ENCODE measurements at regions not wholly inside any gene's neighbourhood (a gene's known extent, or its start where the extent isn't known, plus 50 kb on each side); places are given as distances from the start of the nearest gene placed in this dataset.

DNA sequence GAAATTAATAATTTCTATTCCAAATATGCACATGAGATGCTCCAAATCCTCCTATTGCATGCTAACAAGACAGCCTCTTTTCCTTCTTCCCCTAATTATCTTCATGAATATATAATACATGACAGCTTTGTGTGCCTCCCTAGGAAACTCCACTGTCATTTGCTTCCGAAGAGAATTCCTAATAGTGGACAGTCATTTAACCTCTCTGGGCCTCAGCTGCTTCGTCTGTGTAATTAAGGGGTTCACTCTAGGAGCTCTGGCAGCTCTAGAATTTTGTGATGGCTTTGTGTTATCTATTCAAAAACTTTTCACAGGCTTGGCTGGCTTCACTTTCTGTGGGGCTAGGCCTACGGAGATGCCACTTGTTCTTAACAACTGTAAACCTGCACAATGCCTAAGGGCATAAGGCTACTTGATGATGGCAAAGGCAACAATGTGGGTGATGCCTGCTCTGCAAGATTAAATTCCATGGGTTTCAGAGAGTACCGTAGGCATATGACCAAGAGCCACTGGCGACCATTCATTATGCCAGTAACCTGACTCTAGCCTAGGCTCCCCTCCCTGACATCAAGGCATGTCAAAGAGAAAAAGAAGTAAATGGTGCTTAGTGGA lies 333.8 kb upstream of the UMPS start:
- TF ChIP-seq, protein P1, sequence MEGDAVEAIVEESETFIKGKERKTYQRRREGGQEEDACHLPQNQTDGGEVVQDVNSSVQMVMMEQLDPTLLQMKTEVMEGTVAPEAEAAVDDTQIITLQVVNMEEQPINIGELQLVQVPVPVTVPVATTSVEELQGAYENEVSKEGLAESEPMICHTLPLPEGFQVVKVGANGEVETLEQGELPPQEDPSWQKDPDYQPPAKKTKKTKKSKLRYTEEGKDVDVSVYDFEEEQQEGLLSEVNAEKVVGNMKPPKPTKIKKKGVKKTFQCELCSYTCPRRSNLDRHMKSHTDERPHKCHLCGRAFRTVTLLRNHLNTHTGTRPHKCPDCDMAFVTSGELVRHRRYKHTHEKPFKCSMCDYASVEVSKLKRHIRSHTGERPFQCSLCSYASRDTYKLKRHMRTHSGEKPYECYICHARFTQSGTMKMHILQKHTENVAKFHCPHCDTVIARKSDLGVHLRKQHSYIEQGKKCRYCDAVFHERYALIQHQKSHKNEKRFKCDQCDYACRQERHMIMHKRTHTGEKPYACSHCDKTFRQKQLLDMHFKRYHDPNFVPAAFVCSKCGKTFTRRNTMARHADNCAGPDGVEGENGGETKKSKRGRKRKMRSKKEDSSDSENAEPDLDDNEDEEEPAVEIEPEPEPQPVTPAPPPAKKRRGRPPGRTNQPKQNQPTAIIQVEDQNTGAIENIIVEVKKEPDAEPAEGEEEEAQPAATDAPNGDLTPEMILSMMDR (IDR thresholded peaks at IDR 0.05; ENCODE audit: borderline replicate concordance, control extremely low read depth, extremely low read depth, insufficient read depth, missing control alignments) = no peak
- in situ Hi-C loops (cut with MboI; ENCODE audit: low sequenced_read_pairs, unreplicated experiment) = no loop called here
- no peak for DNase-seq (ENCODE audit: low spot score)

DNA sequence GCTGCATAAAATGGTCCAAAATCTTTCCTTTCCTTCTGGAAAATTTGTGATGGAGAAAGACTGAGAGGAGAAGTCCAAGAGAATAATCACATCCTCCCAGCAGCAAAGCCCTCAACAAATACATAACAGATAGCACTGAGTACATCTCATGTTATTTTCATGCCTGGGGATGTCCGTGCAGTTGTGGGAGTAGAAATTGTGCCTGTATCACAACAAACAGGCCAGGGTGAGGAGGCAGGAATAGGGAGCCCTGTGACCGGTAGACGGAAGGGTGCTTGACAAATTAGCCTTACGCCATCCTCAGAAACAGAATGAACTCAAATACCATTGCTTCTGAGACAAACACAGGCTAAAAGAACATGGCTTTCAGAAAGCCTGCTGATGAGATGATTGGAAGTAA lies 333.2 kb upstream of the UMPS start:
- TF ChIP-seq, protein P1 (IDR thresholded peaks at IDR 0.05; ENCODE audit: borderline replicate concordance, control extremely low read depth, extremely low read depth, insufficient read depth, missing control alignments) = no peak
- no peak for DNase-seq (ENCODE audit: low spot score)
- in situ Hi-C loops (cut with MboI; ENCODE audit: low sequenced_read_pairs, unreplicated experiment) = no loop called here

DNA sequence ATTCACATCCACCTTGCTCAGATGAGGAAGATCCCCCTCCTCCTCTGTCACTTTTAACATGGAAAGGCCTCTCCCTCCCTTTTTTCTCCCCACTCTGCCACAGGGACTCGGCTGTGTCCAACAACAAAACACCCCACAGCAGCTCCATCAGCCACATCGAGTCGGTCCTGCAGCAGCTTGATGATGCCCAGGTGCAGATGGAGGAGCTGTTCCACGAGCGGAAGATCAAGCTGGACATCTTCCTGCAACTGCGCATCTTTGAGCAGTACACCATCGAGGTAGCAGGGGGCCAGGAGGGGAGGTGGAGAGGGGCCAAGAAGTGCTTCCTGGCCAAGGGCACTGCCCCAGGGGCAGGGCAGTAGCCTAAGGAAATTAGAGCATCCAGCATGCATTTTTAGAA lies 331.7 kb upstream of the UMPS start:
- DNase-seq (ENCODE audit: low spot score) = no peak
- in situ Hi-C loops (cut with MboI; ENCODE audit: low sequenced_read_pairs, unreplicated experiment) = no loop called here
- TF ChIP-seq, protein P1 (IDR thresholded peaks at IDR 0.05; ENCODE audit: borderline replicate concordance, control extremely low read depth, extremely low read depth, insufficient read depth, missing control alignments) = no peak

DNA sequence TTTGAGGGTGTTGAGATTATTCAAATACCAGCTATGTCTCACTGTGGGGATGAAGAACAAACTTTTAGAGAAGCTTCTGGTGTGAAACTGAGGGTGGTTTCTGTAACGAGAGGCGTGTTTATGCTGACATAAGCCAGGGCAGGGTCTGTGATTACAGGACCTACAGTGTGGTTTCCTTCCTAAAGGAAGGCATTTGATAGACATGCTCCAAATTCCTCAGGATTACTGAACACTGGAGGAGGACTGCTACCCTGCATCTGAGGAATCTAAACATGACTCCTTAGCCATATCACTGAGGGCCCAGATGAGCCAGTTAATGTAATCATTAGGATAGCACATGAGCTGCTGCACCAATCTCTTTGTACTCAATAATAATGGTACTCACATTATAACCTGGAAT lies 328.4 kb upstream of the UMPS start:
- TF ChIP-seq, protein P1 (IDR thresholded peaks at IDR 0.05; ENCODE audit: borderline replicate concordance, control extremely low read depth, extremely low read depth, insufficient read depth, missing control alignments) = no peak
- DNase-seq (ENCODE audit: low spot score) = no peak
- in situ Hi-C loops (cut with MboI; ENCODE audit: low sequenced_read_pairs, unreplicated experiment) = no loop called here

DNA sequence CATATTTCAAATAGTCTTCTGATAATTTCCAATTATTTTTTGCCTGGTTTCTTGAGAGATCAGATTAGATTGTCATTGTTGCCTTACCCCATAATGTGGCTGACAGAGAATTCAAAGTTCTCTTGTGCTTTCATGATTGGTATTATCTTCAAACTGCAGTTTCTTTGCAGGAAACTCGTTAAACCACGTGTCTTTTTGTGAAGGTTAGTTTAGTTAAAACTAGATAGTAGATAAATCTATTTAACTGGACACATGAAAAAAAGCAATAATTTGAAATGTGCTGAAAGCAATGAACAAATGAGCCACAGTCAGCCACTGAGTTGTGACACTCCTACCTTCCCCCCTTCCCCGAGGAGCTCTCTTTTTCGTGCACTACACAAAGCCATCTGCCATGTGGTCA lies 327.5 kb upstream of the UMPS start:
- TF ChIP-seq, protein P1 (IDR thresholded peaks at IDR 0.05; ENCODE audit: borderline replicate concordance, control extremely low read depth, extremely low read depth, insufficient read depth, missing control alignments) = no peak
- in situ Hi-C loops (cut with MboI; ENCODE audit: low sequenced_read_pairs, unreplicated experiment) = no loop called here
- no peak for DNase-seq (ENCODE audit: low spot score)

DNA sequence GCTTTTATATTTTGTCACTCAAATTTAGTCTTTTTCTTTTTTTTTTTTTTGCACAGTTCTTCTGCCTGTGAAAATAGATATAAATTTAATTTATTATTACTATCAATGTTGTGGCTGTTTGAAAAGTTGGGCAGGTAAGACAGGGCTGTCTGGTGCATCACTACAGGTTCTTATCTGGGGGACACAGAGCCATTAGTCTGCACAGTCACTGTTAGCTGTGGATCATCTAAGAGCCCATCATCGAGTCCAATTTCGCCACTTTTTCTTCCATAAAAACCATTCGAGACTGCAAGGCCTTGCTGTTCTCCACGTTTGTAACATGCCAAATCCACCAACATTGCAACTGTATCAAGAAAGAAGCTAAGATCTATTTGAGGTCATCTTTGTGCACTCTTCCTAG lies 325.6 kb upstream of the UMPS start:
- in situ Hi-C loops (cut with MboI; ENCODE audit: low sequenced_read_pairs, unreplicated experiment) = no loop called here
- TF ChIP-seq, protein P1 (IDR thresholded peaks at IDR 0.05; ENCODE audit: borderline replicate concordance, control extremely low read depth, extremely low read depth, insufficient read depth, missing control alignments) = no peak
- DNase-seq (ENCODE audit: low spot score) = no peak

Data from GM13976 (cell line).